ENCODE measurements at regions not wholly inside any gene's neighbourhood (a gene's known extent, or its start where the extent isn't known, plus 50 kb on each side); places are given as distances from the start of the nearest gene placed in this dataset.

DNA sequence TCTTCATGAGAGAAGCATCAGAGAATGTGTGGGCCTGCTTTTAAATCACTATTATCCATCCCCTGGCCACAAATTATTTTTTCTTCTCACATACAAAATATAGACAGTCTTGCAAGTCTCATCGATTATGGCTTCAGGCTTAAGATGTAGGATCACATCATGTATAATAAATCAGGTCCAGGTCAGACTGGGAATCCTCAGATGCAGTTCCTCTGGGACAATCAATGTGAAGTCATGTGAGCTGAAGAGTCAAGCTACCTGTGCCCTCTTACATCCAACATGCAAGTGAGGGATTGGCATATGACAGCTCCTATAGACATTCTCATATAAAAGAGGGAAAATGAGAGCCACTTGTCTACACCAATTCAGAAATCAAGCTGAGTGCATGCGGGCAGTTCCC lies 631.8 kb downstream of the PTPRU start:
- Histone ChIP-seq H3K4me1 (ENCODE audit: insufficient read depth, low read length, poor library complexity, severe bottlenecking) (no peaks in the 10 kb centered on the region), H3K27me3 (ENCODE audit: insufficient read depth, low read length, poor library complexity, severe bottlenecking) (no peaks in the 10 kb centered on the region), H3K9ac (ENCODE audit: low read depth, low read length, poor library complexity, severe bottlenecking) (no peak overlapping the region), H3K9me2 (replicated peaks; ENCODE audit: low read depth, low read length) (no peaks in the 10 kb centered on the region), H3K4me2 (ENCODE audit: low read depth, low read length, poor library complexity, severe bottlenecking) (no peak overlapping the region), H3K4me3 (ENCODE audit: low read length, poor library complexity, severe bottlenecking) (no peak overlapping the region), H3K79me2 (ENCODE audit: insufficient read depth, low read length) (no peaks in the 10 kb centered on the region), H3K36me3 (ENCODE audit: insufficient read depth, low read length) (no peaks in the 10 kb centered on the region), H3F3A (ENCODE audit: low read depth) (no peaks in the 10 kb centered on the region), H4K20me1 (ENCODE audit: insufficient read depth, low read length, poor library complexity, severe bottlenecking) (no peaks in the 10 kb centered on the region), H3K9me3 (ENCODE audit: insufficient read depth, low read depth, low read length) (no peaks in the 10 kb centered on the region; the same call in 1 of the 2 replicates), H2AFZ (ENCODE audit: low read length) (no peak overlapping the region)
- TF ChIP-seq, protein P1, sequence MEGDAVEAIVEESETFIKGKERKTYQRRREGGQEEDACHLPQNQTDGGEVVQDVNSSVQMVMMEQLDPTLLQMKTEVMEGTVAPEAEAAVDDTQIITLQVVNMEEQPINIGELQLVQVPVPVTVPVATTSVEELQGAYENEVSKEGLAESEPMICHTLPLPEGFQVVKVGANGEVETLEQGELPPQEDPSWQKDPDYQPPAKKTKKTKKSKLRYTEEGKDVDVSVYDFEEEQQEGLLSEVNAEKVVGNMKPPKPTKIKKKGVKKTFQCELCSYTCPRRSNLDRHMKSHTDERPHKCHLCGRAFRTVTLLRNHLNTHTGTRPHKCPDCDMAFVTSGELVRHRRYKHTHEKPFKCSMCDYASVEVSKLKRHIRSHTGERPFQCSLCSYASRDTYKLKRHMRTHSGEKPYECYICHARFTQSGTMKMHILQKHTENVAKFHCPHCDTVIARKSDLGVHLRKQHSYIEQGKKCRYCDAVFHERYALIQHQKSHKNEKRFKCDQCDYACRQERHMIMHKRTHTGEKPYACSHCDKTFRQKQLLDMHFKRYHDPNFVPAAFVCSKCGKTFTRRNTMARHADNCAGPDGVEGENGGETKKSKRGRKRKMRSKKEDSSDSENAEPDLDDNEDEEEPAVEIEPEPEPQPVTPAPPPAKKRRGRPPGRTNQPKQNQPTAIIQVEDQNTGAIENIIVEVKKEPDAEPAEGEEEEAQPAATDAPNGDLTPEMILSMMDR (conservative IDR thresholded peaks at IDR 0.05; ENCODE audit: low read length), result no peak
- TF ChIP-seq EZH2phosphoT487 (IDR thresholded peaks at IDR 0.05; ENCODE audit: borderline replicate concordance), result no peak

DNA sequence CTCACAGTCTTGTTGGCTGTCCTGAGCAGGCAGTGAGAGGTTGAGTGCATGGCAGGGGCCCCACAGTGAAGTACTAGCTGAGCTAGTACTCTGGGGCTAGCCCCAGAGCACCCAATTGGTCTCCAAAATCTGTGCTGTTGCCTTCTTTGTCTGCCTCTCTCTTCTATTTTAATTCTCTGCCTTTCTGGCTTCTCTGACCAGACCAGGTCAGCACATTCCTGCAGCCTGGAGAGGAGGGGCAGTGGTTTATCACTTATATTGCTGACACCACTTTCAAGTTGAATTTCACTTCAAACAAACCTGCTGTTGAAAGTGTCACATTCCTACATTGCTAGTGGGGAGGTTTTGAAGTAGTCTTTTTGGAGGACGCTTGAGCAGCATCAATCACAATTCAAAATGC lies 628.7 kb downstream of the PTPRU start:
- H4K20me1 ChIP-seq (ENCODE audit: insufficient read depth, low read length, poor library complexity, severe bottlenecking), result no peaks in the 10 kb centered on the region

DNA sequence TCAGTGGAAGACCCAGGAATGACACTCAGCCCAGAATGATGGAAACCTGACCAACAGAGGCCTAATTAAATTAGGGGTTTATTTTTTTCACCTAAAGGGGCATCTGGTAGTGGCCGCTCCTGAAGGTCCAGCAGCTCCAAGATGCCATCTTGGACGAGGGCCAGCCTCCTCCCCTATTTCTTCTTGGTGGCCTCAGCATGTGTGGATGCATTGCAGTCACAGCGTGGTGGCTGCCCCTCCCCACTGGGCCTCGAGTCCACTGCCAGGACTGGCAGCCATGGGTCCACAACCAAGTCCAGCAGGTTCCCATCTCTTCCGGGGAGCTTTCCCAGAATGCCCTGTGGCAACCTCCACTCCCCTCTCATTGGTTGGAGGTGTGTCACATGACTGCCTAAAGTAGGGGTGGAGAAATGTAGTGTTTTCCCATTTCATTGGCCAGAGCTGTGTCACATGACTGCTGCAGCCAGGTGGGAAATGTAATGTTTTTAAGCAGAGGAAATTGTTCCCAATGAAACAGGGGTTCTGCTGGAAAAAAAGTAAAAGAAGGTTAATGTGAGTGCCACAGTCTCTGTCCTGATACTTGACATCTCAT lies 628.2 kb downstream of the PTPRU start:
- no peaks in the 10 kb centered on the region for H3K4me1 ChIP-seq (ENCODE audit: insufficient read depth, low read length, poor library complexity, severe bottlenecking)
- H3K4me3 ChIP-seq (ENCODE audit: low read length, poor library complexity, severe bottlenecking), result no peak overlapping the region
- H4K20me1 ChIP-seq (ENCODE audit: insufficient read depth, low read length, poor library complexity, severe bottlenecking), result no peaks in the 10 kb centered on the region
- no peaks in the 10 kb centered on the region for H3K79me2 ChIP-seq (ENCODE audit: insufficient read depth, low read length)
- no peak overlapping the region for H3K9ac ChIP-seq (ENCODE audit: low read depth, low read length, poor library complexity, severe bottlenecking)
- no peak overlapping the region for H3K4me2 ChIP-seq (ENCODE audit: low read depth, low read length, poor library complexity, severe bottlenecking)
- TF ChIP-seq EZH2phosphoT487 (IDR thresholded peaks at IDR 0.05; ENCODE audit: borderline replicate concordance), result no peak
- TF ChIP-seq, protein P1 (conservative IDR thresholded peaks at IDR 0.05; ENCODE audit: low read length), result no peak
- no peaks in the 10 kb centered on the region for H3K36me3 ChIP-seq (ENCODE audit: insufficient read depth, low read length)
- H3K9me3 ChIP-seq (ENCODE audit: insufficient read depth, low read depth, low read length), result peaks cover 10% of the 10 kb centered on the region; the same call in 1 of the 2 replicates
- no peaks in the 10 kb centered on the region for H3K9me2 ChIP-seq (replicated peaks; ENCODE audit: low read depth, low read length)
- H3K27me3 ChIP-seq (ENCODE audit: insufficient read depth, low read length, poor library complexity, severe bottlenecking), result no peaks in the 10 kb centered on the region
- H2AFZ ChIP-seq (ENCODE audit: low read length), result no peak overlapping the region
- no peaks in the 10 kb centered on the region for H3F3A ChIP-seq (ENCODE audit: low read depth)

More for the DNA sequence above, 628.7 kb downstream of the PTPRU start:
- Histone ChIP-seq H3K36me3 (ENCODE audit: insufficient read depth, low read length) (no peaks in the 10 kb centered on the region), H3K79me2 (ENCODE audit: insufficient read depth, low read length) (no peaks in the 10 kb centered on the region), H3K4me2 (ENCODE audit: low read depth, low read length, poor library complexity, severe bottlenecking) (no peak overlapping the region), H3K9me2 (replicated peaks; ENCODE audit: low read depth, low read length) (no peaks in the 10 kb centered on the region), H3K4me1 (ENCODE audit: insufficient read depth, low read length, poor library complexity, severe bottlenecking) (no peaks in the 10 kb centered on the region), H3K27me3 (ENCODE audit: insufficient read depth, low read length, poor library complexity, severe bottlenecking) (no peaks in the 10 kb centered on the region), H2AFZ (ENCODE audit: low read length) (no peak overlapping the region), H3K9ac (ENCODE audit: low read depth, low read length, poor library complexity, severe bottlenecking) (no peak overlapping the region), H3F3A (ENCODE audit: low read depth) (no peaks in the 10 kb centered on the region), H3K4me3 (ENCODE audit: low read length, poor library complexity, severe bottlenecking) (no peak overlapping the region), H3K9me3 (ENCODE audit: insufficient read depth, low read depth, low read length) (peaks cover 10% of the 10 kb centered on the region; the same call in 1 of the 2 replicates)
- TF ChIP-seq EZH2phosphoT487 (IDR thresholded peaks at IDR 0.05; ENCODE audit: borderline replicate concordance), result no peak
- TF ChIP-seq, protein P1 (conservative IDR thresholded peaks at IDR 0.05; ENCODE audit: low read length), result no peak
